ENCODE measurements at regions not wholly inside any gene's neighbourhood (a gene's known extent, or its start where the extent isn't known, plus 50 kb on each side); places are given as distances from the start of the nearest gene placed in this dataset.

- Histone ChIP-seq H3K27me3 (ENCODE audit: control insufficient read depth, insufficient read depth, low read length) (no peaks in the 10 kb centered on the region), H3K27ac (ENCODE audit: low read length) (no peak overlapping the region), H3K4me3 (ENCODE audit: low read depth in 2 of 2, low read length in 2 of 2) (no peak overlapping the region), H3K36me3 (ENCODE audit: control insufficient read depth, insufficient read depth, low read length) (no peaks in the 10 kb centered on the region), H3K9me3 (ENCODE audit: control insufficient read depth, insufficient read depth, low read depth, low read length) (no peaks in the 10 kb centered on the region), H3K4me1 (ENCODE audit: control insufficient read depth, insufficient read depth, low read length) (no peaks in the 10 kb centered on the region)
- CTCF ChIA-PET = no interaction called here
- BruUV-seq (replicated peaks) = no TSS peak
- in situ Hi-C loops (cut with HindIII; ENCODE audit: low pct_unique_long_range_greater_than_20kb, low sequenced_read_pairs) (no loop called here), intact Hi-C loops (cut with micrococcal nuclease; ENCODE audit: unreplicated experiment) (no loop called here)
- DNase-seq (ENCODE audit: low read depth, low spot score) (no peak), ATAC-seq (no peak)
- TF ChIP-seq SIN3A (IDR thresholded peaks at IDR 0.05; ENCODE audit: borderline replicate concordance, insufficient read depth, low read depth, low read length) (no peak), REST (IDR thresholded peaks at IDR 0.05; ENCODE audit: insufficient read depth in 1 of 2, low read depth in 2 of 2, low read length in 1 of 2) (no peak), TCF7L2 (IDR thresholded peaks at IDR 0.05; ENCODE audit: low read depth, low read length) (no peak), CTCF (IDR thresholded peaks at IDR 0.05) (no peak), POLR2AphosphoS5 (IDR thresholded peaks at IDR 0.05; ENCODE audit: low read depth, low read length) (no peak)
- POLR2A ChIA-PET = no interaction called here
These were observed 200.8 kb upstream of the ADGRL4 start for GRCh38 chr1:79207331-79207730.

GRCh38 chr1:79204779-79205479 lies 198.4 kb upstream of the ADGRL4 start:
- Histone ChIP-seq H3K27me3 (ENCODE audit: control insufficient read depth, insufficient read depth, low read length) (no peaks in the 10 kb centered on the region), H3K9me3 (ENCODE audit: control insufficient read depth, insufficient read depth, low read depth, low read length) (no peaks in the 10 kb centered on the region), H3K4me3 (ENCODE audit: low read depth in 2 of 2, low read length in 2 of 2) (no peak overlapping the region), H3K27ac (ENCODE audit: low read length) (no peak overlapping the region), H3K36me3 (ENCODE audit: control insufficient read depth, insufficient read depth, low read length) (no peaks in the 10 kb centered on the region), H3K4me1 (ENCODE audit: control insufficient read depth, insufficient read depth, low read length) (no peaks in the 10 kb centered on the region)
- ATAC-seq = no peak
- no peak for TF ChIP-seq POLR2AphosphoS5 (IDR thresholded peaks at IDR 0.05; ENCODE audit: low read depth, low read length)
- TF ChIP-seq REST (IDR thresholded peaks at IDR 0.05; ENCODE audit: insufficient read depth in 1 of 2, low read depth in 2 of 2, low read length in 1 of 2) = no peak
- TF ChIP-seq CTCF (IDR thresholded peaks at IDR 0.05) = no peak
- TF ChIP-seq SIN3A (IDR thresholded peaks at IDR 0.05; ENCODE audit: borderline replicate concordance, insufficient read depth, low read depth, low read length) = no peak
- no peak for TF ChIP-seq TCF7L2 (IDR thresholded peaks at IDR 0.05; ENCODE audit: low read depth, low read length)
- DNase-seq (ENCODE audit: low read depth, low spot score) = no peak
- no TSS peak for BruUV-seq (replicated peaks)
- ChIA-PET CTCF (no interaction called here), POLR2A (no interaction called here)
- intact Hi-C loops (cut with micrococcal nuclease; ENCODE audit: unreplicated experiment) (no loop called here), in situ Hi-C loops (cut with HindIII; ENCODE audit: low pct_unique_long_range_greater_than_20kb, low sequenced_read_pairs) (no loop called here)

Measured in Panc1 (cell line).